Gastrocnemius medialis (tissue), 4 donors: ENCODE measurements at regions not wholly inside any gene's neighbourhood (a gene's known extent, or its start where the extent isn't known, plus 50 kb on each side); places are given as distances from the start of the nearest gene placed in this dataset.

Source experiments
- POLR2A ChIP-seq, 2 donors: fragments of 450-650 bp; IDR thresholded peaks; one replicate each; pipeline ENCODE4 v1.6.1; 2017; ENCODE audit warnings: antibody characterized with exemption in 2 of 2, mild to moderate bottlenecking in 2 of 2, moderate library complexity in 2 of 2
- TF ChIP-seq, protein P1 (sequence below), 5 experiments: fragments of 450-650 bp in 3 of 5; fragments of 200-600 bp in 2 of 5; sonication (generic) in 2 of 5; IDR thresholded peaks in 4 of 5; conservative IDR thresholded peaks in 1 of 5; 1 replicate in 4 of 5; 2 replicates in 1 of 5; pipeline ENCODE4 v1.5.1; 2016 to 2019; ENCODE audit warnings: antibody characterized with exemption in 5 of 5, mild to moderate bottlenecking in 3 of 5, moderate library complexity in 3 of 5

DNA sequence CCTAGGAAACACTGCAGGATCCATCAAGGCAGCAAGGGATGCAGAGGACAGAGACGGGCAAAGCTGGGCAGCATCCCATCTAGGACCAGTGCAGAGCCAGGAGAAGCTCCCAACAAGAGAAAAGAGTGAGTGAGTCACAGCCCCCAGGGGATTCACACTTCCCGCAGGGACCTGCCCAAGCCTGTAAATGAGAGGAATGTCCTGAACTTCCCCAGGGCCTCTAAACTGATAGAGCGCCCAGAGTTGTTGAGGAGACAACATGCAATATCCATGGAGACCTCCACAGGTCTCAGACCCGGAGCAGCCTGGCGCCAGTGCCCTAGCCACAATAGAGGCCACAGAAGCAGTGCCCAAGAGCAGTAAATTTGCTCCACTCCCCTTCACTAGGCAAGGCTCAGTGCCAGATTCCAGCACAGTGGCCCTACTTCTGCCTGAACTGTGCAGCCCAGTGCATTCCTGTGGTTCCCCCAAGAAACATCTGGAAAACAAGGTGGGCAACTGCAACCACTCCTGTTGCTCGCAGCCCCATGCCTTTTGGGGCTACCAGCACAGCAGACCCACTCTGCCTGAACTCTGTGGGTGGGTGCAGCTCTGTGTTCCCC lies 567.5 kb downstream of the POM121L12 start:
- TF ChIP-seq POLR2A (IDR thresholded peaks at IDR 0.05): no peak
- TF ChIP-seq, protein P1, sequence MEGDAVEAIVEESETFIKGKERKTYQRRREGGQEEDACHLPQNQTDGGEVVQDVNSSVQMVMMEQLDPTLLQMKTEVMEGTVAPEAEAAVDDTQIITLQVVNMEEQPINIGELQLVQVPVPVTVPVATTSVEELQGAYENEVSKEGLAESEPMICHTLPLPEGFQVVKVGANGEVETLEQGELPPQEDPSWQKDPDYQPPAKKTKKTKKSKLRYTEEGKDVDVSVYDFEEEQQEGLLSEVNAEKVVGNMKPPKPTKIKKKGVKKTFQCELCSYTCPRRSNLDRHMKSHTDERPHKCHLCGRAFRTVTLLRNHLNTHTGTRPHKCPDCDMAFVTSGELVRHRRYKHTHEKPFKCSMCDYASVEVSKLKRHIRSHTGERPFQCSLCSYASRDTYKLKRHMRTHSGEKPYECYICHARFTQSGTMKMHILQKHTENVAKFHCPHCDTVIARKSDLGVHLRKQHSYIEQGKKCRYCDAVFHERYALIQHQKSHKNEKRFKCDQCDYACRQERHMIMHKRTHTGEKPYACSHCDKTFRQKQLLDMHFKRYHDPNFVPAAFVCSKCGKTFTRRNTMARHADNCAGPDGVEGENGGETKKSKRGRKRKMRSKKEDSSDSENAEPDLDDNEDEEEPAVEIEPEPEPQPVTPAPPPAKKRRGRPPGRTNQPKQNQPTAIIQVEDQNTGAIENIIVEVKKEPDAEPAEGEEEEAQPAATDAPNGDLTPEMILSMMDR (IDR thresholded peaks at IDR 0.05 in 4 of 5, conservative IDR thresholded peaks at IDR 0.05 in 1 of 5): no peak
